Neuronal stem cell (in vitro differentiated cells): ENCODE measurements at regions not wholly inside any gene's neighbourhood (a gene's known extent, or its start where the extent isn't known, plus 50 kb on each side); places are given as distances from the start of the nearest gene placed in this dataset.

Experiments used
- DNase-seq: peaks from one replicate; pipeline ENCODE4 v3.0.0-alpha.2; 2013; ENCODE audit warnings: low spot score
- H2AFZ ChIP-seq: one replicate; pipeline ENCODE4 v1.6.1; 2013; ENCODE audit warnings: mild to moderate bottlenecking, low read length, inconsistent platforms
- H2AK5ac ChIP-seq: 2 replicates; pipeline ENCODE4 v1.6.1; 2013; ENCODE audit warnings: low read depth, mild to moderate bottlenecking, inconsistent platforms, low read length, moderate library complexity, mixed read lengths
- H2BK120ac ChIP-seq: 2 replicates; pipeline ENCODE4 v1.6.1; 2013; ENCODE audit warnings: low read depth, mild to moderate bottlenecking, inconsistent platforms, low read length, moderate library complexity, mixed read lengths
- H2BK12ac ChIP-seq: one replicate; pipeline ENCODE4 v1.6.1; 2013; ENCODE audit warnings: low read length, inconsistent platforms
- H2BK15ac ChIP-seq: 2 replicates; pipeline ENCODE4 v1.6.1; 2013; ENCODE audit warnings: mild to moderate bottlenecking, low read length, inconsistent platforms, mixed read lengths
- H2BK5ac ChIP-seq: one replicate; pipeline ENCODE4 v1.6.1; 2013; ENCODE audit warnings: inconsistent platforms, mild to moderate bottlenecking, low read length, moderate library complexity
- H3K14ac ChIP-seq: one replicate; pipeline ENCODE4 v1.6.1; 2013; ENCODE audit warnings: low read length, inconsistent platforms
- H3K18ac ChIP-seq: 2 replicates; pipeline ENCODE4 v1.6.1; 2013; ENCODE audit warnings: low read length, inconsistent platforms
- H3K23ac ChIP-seq: 2 replicates; pipeline ENCODE4 v1.6.1; 2013; ENCODE audit warnings: low read depth, mild to moderate bottlenecking, mixed read lengths, low read length, inconsistent platforms; ENCODE audit not compliant: poor library complexity
- H3K27ac ChIP-seq: replicated peaks from 3 replicates; pipeline ENCODE4 v1.5.1; 2013; ENCODE audit warnings: low read length, inconsistent platforms
- H3K27me3 ChIP-seq, 3 experiments: 2 replicates each; pipeline ENCODE4 v1.6.1; 2013; ENCODE audit warnings: low read length in 3 of 3, mild to moderate bottlenecking in 2 of 3, inconsistent platforms in 1 of 3, low read depth in 1 of 3, mixed read lengths in 1 of 3, moderate library complexity in 1 of 3; ENCODE audit not compliant: control insufficient read depth in 3 of 3, insufficient read depth in 3 of 3
- H3K36me3 ChIP-seq, 2 donors: replicated peaks in 1 of 2; 2 replicates each; pipeline ENCODE4 v1.6.1; 2013; ENCODE audit warnings: low read length in 2 of 2; ENCODE audit not compliant: control insufficient read depth in 2 of 2, insufficient read depth in 2 of 2
- H3K4ac ChIP-seq: 2 replicates; pipeline ENCODE4 v1.6.1; 2013; ENCODE audit warnings: inconsistent platforms, mild to moderate bottlenecking, low read length, moderate library complexity
- H3K4me1 ChIP-seq, 2 donors: 1 replicate in 1 of 2; 2 replicates in 1 of 2; pipeline ENCODE4 v1.6.1; 2013; ENCODE audit warnings: low read length in 2 of 2, low read depth in 1 of 2; ENCODE audit not compliant: control insufficient read depth in 2 of 2, insufficient read depth in 1 of 2
- H3K4me2 ChIP-seq: one replicate; pipeline ENCODE4 v1.6.1; 2013; ENCODE audit warnings: mild to moderate bottlenecking, low read length, inconsistent platforms; ENCODE audit not compliant: insufficient read depth, poor library complexity, severe bottlenecking
- H3K4me3 ChIP-seq, 2 donors: 2 replicates each; pipeline ENCODE4 v1.5.1; 2013; ENCODE audit warnings: low read length in 2 of 2, mild to moderate bottlenecking in 2 of 2, inconsistent platforms in 1 of 2, moderate library complexity in 1 of 2
- H3K79me1 ChIP-seq: one replicate; pipeline ENCODE4 v1.6.1; 2013; ENCODE audit warnings: low read depth, mild to moderate bottlenecking, inconsistent platforms, low read length, moderate library complexity
- H3K9ac ChIP-seq: one replicate; pipeline ENCODE4 v1.6.1; 2013; ENCODE audit warnings: mild to moderate bottlenecking, low read depth, low read length, inconsistent platforms; ENCODE audit not compliant: poor library complexity
- H3K9me3 ChIP-seq, 2 donors: replicated peaks in 1 of 2; 2 replicates each; pipeline versions ENCODE3 to v1.6.1; 2013; ENCODE audit warnings: low read length in 2 of 2, mild to moderate bottlenecking in 2 of 2, inconsistent platforms in 1 of 2, low read depth in 1 of 2, mixed read lengths in 1 of 2, moderate library complexity in 1 of 2; ENCODE audit not compliant: control insufficient read depth in 2 of 2, insufficient read depth in 1 of 2
- H4K8ac ChIP-seq: one replicate; pipeline ENCODE4 v1.6.1; 2013; ENCODE audit warnings: low read depth, mild to moderate bottlenecking, inconsistent platforms, low read length, moderate library complexity
- H4K91ac ChIP-seq: one replicate; pipeline ENCODE4 v1.6.1; 2013; ENCODE audit warnings: low read length, low read depth, mild to moderate bottlenecking, inconsistent platforms; ENCODE audit not compliant: poor library complexity
- WGBS, 2 donors: extraction: QIAGEN DNeasy Blood & Tissue Kit; methylation state at CpG; one replicate each; pipeline ENCODE4 v1.1.7; 2013; ENCODE audit warnings: missing lambda C conversion rate in 2 of 2, mixed read lengths in 1 of 2; ENCODE audit not compliant: insufficient read length in 2 of 2, insufficient replicate concordance in 1 of 2; ENCODE audit errors: extremely low coverage in 2 of 2; 5-methylcytosine and 5-hydroxymethylcytosine counted together

DNA sequence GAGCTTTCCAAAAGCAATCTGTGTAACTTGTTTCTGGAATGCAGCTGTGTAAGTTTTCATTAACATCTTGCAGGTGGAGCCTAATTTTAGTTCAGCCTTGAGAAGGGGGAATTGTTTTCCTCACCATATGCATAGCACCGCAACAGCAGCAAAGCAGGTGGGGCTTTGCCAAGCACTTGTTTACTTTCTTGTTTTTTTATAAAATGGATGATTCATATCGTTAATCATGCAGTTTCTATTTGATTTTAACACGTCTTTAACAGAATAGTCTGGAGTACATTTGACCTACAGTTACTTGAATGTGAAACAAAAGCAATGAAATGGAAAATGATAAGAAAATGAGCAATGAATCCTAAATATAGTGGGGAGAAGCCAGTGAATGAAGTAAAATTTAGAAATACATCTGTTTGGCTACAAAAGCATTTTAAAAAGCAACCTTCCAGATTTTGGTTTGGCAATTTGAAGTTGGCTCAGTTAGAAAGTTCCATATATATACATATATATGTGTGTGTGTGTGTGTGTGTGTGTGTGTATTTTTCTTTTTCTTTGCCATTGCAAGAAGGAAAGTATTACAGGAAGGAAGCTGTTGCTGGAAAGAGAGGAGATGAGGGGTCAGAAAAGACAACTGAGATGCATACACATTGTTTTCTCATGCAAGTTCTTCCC lies 119.0 kb upstream of the ADGRL2 start:
- DNase-seq: no peak
- Histone ChIP-seq H3K9ac (no peak overlapping the region), H2BK5ac (no peak overlapping the region), H3K4ac (no peak overlapping the region), H3K14ac (no peak overlapping the region), H3K9me3 (peaks cover 0 to 8% of the 10 kb centered on the region in 2 donors), H3K27me3 (no peaks in the 10 kb centered on the region), H3K27ac (no peak overlapping the region), H2AK5ac (no peak overlapping the region), H3K4me1 (peaks cover 13 to 34% of the 10 kb centered on the region in 2 donors), H3K23ac (no peak overlapping the region), H3K79me1 (no peaks in the 10 kb centered on the region), H3K4me3 (no peak overlapping the region), H3K18ac (no peak overlapping the region), H2BK15ac (no peak overlapping the region), H4K8ac (no peak overlapping the region), H2BK12ac (no peak overlapping the region), H3K4me2 (no peak overlapping the region), H2AFZ (no peak overlapping the region), H3K36me3 (no peaks in the 10 kb centered on the region), H2BK120ac (no peak overlapping the region), H4K91ac (no peak overlapping the region)
- no CpG with 5 or more reads among the region's 3 CpGs for WGBS, 2 donors

DNA sequence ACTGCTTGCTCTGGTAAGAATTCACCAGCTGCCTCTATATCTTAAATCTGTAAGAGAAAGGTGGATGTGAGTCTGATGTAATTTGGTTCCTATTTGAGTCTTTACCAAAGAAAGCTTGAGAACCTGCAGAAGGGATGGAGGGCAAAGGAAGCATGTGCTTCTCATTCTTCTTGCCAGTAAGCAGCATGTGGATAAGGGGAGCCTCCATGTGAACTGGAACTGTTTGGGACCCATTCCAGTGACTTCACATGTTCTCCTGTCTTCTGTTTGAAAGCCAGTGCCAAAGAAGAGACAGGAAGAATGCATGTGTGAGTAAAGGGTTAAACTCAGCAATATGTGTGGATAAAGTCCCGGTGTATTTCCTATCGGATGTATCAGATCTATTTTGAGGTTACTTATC lies 119.6 kb upstream of the ADGRL2 start:
- H3K79me1 ChIP-seq: peaks cover 1% of the 10 kb centered on the region
- no peak overlapping the region for H3K4me3 ChIP-seq

DNA sequence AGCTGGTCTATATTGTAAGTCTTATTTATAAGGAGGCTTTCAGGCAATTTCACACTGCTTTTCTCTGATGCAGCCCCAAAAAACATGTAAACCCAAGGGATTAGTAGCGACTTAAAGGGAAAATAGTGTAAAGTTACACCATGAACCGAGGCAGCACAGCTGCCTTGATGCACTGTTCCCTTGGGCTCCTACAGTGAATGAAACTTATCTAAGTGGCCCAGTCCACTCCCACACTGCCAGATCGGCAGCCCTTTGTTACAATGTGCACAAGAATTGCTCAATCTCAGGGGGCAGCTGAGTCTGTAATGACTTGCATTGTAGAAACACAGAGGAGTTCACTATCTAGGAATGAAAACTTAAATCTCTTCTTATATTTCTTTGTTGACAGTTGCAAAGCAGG lies 120.8 kb upstream of the ADGRL2 start:
- H3K4me1 ChIP-seq: peaks cover 13 to 34% of the 10 kb centered on the region in 2 donors

More for the DNA sequence above, 119.6 kb upstream of the ADGRL2 start:
- H2AK5ac ChIP-seq: no peak overlapping the region
- WGBS, 2 donors: no CpG with 5 or more reads among the region's 2 CpGs
- H3K14ac ChIP-seq: no peak overlapping the region
- peaks cover 0 to 4% of the 10 kb centered on the region in 2 donors for H3K9me3 ChIP-seq
- H3K4me1 ChIP-seq: peaks cover 13 to 34% of the 10 kb centered on the region in 2 donors
- H3K4ac ChIP-seq: no peak overlapping the region
- peak overlapping the region; percentile 5 for H2AFZ ChIP-seq
- no peak overlapping the region for H4K91ac ChIP-seq
- no peak overlapping the region for H2BK120ac ChIP-seq
- H2BK15ac ChIP-seq: no peak overlapping the region
- H2BK12ac ChIP-seq: no peak overlapping the region
- H3K27ac ChIP-seq: no peak overlapping the region
- H3K4me2 ChIP-seq: no peak overlapping the region
- H3K36me3 ChIP-seq: no peaks in the 10 kb centered on the region
- no peak overlapping the region for H3K18ac ChIP-seq
- H3K23ac ChIP-seq: no peak overlapping the region
- no peak overlapping the region for H3K9ac ChIP-seq
- no peak overlapping the region for H2BK5ac ChIP-seq
- no peak overlapping the region for H4K8ac ChIP-seq
- no peaks in the 10 kb centered on the region for H3K27me3 ChIP-seq
- no peak for DNase-seq

DNA sequence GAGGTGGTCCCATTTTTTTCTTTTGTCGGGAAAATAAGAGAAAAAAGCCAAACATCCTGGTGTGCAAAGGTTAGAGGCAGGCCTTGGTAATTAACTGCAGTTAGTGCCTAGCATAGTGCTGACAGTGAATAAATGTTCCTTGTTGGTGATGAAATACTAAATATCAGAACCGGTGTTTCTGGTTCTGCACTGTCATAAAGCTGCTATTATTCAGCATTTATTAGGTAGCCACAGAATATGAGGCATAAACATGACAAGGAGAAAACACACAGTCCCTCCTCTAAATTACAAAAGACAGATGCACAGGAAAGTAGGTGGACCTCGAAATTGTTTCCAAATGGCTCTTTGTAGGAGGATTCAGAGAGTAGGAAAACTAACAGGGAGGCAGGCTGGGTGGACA lies 122.0 kb upstream of the ADGRL2 start:
- no peak overlapping the region for H2AFZ ChIP-seq
- no CpG with 5 or more reads among the region's 3 CpGs for WGBS, 2 donors
- H2BK5ac ChIP-seq: no peak overlapping the region
- peaks cover 1% of the 10 kb centered on the region for H3K79me1 ChIP-seq
- H3K4me1 ChIP-seq: peaks cover 13 to 38% of the 10 kb centered on the region in 2 donors
- H3K9ac ChIP-seq: no peak overlapping the region
- H3K4ac ChIP-seq: no peak overlapping the region
- H3K4me3 ChIP-seq: no peak overlapping the region
- no peak overlapping the region for H2BK120ac ChIP-seq
- H2BK12ac ChIP-seq: no peak overlapping the region
- no peak overlapping the region for H3K23ac ChIP-seq
- no peaks in the 10 kb centered on the region for H3K9me3 ChIP-seq
- H4K8ac ChIP-seq: no peak overlapping the region
- no peaks in the 10 kb centered on the region for H3K36me3 ChIP-seq
- no peak overlapping the region for H3K4me2 ChIP-seq
- no peak overlapping the region for H2AK5ac ChIP-seq
- no peak for DNase-seq
- no peak overlapping the region for H4K91ac ChIP-seq
- H3K14ac ChIP-seq: no peak overlapping the region
- H3K27me3 ChIP-seq: no peaks in the 10 kb centered on the region
- no peak overlapping the region for H3K27ac ChIP-seq
- no peak overlapping the region for H3K18ac ChIP-seq
- H2BK15ac ChIP-seq: no peak overlapping the region

More for the DNA sequence above, 120.8 kb upstream of the ADGRL2 start:
- Histone ChIP-seq H4K91ac (no peak overlapping the region), H3K4me3 (no peak overlapping the region), H2AFZ (peak overlapping the region; percentile 15), H4K8ac (no peak overlapping the region), H3K79me1 (peaks cover 1% of the 10 kb centered on the region), H2BK5ac (no peak overlapping the region), H3K18ac (no peak overlapping the region), H3K4me2 (no peak overlapping the region), H3K14ac (no peak overlapping the region), H3K4ac (no peak overlapping the region), H3K9me3 (no peaks in the 10 kb centered on the region), H3K23ac (no peak overlapping the region), H3K9ac (no peak overlapping the region), H2BK15ac (no peak overlapping the region), H3K36me3 (no peaks in the 10 kb centered on the region), H3K27me3 (no peaks in the 10 kb centered on the region), H2BK120ac (no peak overlapping the region), H2BK12ac (no peak overlapping the region), H3K27ac (no peak overlapping the region), H2AK5ac (no peak overlapping the region)
- peak; percentile 35 for DNase-seq
- WGBS, 2 donors: no CpG with 5 or more reads among the region's 3 CpGs
